ENCODE measurements at regions not wholly inside any gene's neighbourhood (a gene's known extent, or its start where the extent isn't known, plus 50 kb on each side); places are given as distances from the start of the nearest gene placed in this dataset.

- intact Hi-C loops (cut with DNase I), result no loop called here
- TF ChIP-seq CTCF (IDR thresholded peaks at IDR 0.05) (no peak), EP300 (IDR thresholded peaks at IDR 0.05) (no peak), POLR2AphosphoS5 (IDR thresholded peaks at IDR 0.05) (no peak), POLR2A (IDR thresholded peaks at IDR 0.05) (no peak)
- H3K27me3 ChIP-seq, result peaks cover 0 to 37% (median 5%) of the 10 kb centered on the region in 3 donors
- 71 to 72% methylated on average over 8 of the region's 8 CpGs for WGBS, 2 donors
- H3K27ac ChIP-seq, result no peak overlapping the region
- no peak for DNase-seq
- H3K4me3 ChIP-seq, result no peak overlapping the region
- H3K9me3 ChIP-seq, result no peaks in the 10 kb centered on the region
- H3K4me1 ChIP-seq, result peaks cover 0 to 19% (median 2%) of the 10 kb centered on the region in 4 donors
- no peaks in the 10 kb centered on the region for H3K36me3 ChIP-seq
Measured at GRCh38 chr1:47587891-47588582, 150.2 kb downstream of the FOXD2 start.

DNA sequence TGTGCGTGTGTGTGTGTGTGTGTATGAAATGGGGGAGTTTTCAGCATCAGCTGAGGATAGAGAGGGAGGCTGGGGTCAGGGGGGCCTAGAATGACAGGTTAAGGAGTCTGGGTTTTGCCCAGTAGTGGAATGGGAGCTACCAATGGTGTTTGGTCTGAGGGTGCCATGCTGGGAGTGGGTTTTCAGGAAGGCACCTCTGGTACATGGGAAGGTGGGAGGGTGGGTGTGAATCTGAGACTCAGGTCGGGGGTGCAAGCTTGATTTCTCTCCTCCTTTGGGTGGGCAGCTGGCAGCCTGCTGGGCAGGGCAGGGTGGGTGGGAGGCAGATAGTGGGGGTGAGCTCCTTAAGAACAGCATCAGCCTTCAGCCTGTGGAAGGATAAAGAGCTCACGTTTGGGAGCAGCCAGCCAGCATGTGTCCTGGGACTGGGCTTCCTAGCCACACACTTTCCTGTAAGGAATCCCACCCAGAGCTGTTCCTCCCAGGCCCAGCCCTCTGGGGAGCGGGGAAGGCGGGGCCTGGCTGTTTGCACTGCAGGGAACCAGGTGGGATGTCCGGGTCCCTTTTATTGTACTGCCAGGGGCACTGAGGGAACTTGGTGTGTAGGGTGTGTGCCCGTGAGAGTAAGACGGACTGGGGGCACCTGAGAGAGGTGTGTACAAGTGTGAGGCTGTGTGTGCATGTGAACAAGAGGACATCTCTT is 152.8 kb downstream of the FOXD2 start:
- intact Hi-C loops (cut with DNase I), result no loop called here

DNA sequence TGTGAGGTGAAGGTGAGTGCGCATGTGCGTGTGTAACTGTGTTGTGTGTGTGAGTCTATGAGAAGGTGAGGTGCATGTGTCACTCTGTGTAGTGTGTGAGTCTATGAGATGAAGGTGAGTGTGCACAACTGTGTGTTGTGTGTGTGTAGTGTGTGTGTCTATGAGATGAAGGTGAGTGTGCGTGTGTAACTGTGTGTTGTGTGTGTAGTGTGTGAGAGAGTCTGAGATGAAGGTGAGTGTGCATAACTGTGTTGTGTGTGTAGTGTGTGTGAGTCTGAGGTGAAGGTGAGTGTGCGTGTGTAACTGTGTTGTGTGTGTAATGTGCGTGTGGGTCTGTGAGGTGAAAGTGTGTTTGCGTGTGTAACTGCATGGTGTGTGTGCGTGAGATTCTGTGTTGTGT is 154.0 kb downstream of the FOXD2 start:
- Histone ChIP-seq H3K27me3 (peaks cover 0 to 56% (median 14%) of the 10 kb centered on the region in 3 donors), H3K9me3 (no peaks in the 10 kb centered on the region), H3K4me1 (peaks cover 0 to 7% (median 6%) of the 10 kb centered on the region in 4 donors), H3K4me3 (no peak overlapping the region), H3K36me3 (no peaks in the 10 kb centered on the region), H3K27ac (no peak overlapping the region)
- no peak for DNase-seq
- 95 to 97% methylated on average over 7 of the region's 7 CpGs for WGBS, 2 donors
- intact Hi-C loops (cut with DNase I), result no loop called here
- no peak for TF ChIP-seq POLR2AphosphoS5 (IDR thresholded peaks at IDR 0.05)
- TF ChIP-seq EP300 (IDR thresholded peaks at IDR 0.05), result no peak
- TF ChIP-seq CTCF (IDR thresholded peaks at IDR 0.05), result no peak
- TF ChIP-seq POLR2A (IDR thresholded peaks at IDR 0.05), result no peak

More for the DNA sequence above, 152.8 kb downstream of the FOXD2 start:
- Histone ChIP-seq H3K9me3 (no peaks in the 10 kb centered on the region), H3K36me3 (no peaks in the 10 kb centered on the region), H3K4me3 (no peak overlapping the region), H3K4me1 (peaks cover 0 to 7% (median 6%) of the 10 kb centered on the region in 4 donors), H3K27ac (no peak overlapping the region), H3K27me3 (peaks cover 0 to 56% (median 14%) of the 10 kb centered on the region in 3 donors)
- no peak for TF ChIP-seq POLR2A (IDR thresholded peaks at IDR 0.05)
- TF ChIP-seq EP300 (IDR thresholded peaks at IDR 0.05), result no peak
- no peak for TF ChIP-seq POLR2AphosphoS5 (IDR thresholded peaks at IDR 0.05)
- TF ChIP-seq CTCF (IDR thresholded peaks at IDR 0.05), result no peak
- DNase-seq, result no peak
- 61 to 77% methylated on average over 8 of the region's 8 CpGs for WGBS, 2 donors

DNA sequence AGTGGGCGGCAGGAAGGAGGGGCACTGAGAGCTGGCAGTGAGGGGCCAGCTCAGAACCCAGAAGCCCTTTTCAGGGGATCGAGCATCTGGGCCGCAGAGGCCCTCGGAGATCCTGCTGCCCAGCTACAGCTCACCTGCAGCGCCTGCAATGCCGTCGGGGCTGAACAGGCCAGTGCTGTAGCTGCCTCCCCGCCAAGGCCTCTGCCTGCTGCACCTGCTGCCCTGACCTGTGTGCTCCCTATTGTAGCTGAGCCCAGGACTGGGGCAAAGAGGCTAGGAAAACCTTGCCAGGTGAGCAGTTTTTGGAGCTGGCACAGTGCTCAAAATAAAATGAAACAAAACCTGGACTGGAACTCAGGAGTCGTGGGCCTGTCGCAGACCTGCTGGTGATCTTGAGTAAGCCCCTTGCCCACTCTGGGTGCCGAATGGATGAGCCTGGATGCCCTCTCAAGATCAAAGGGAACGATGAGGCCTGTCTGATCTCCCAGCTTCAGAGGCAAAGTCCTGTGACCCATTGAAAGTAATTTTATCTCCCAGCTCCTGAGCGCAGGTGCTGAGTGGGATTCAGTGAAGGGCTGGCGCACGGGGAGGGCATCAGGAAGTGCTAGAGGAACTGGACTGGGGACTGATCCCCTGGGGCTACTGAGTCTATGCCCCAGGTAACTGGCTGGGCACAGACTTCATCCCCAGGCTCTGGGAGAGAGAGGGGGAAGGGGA is 154.6 kb downstream of the FOXD2 start:
- Histone ChIP-seq H3K9me3 (no peaks in the 10 kb centered on the region), H3K4me3 (no peak overlapping the region), H3K4me1 (peaks cover 0 to 7% (median 6%) of the 10 kb centered on the region in 4 donors), H3K27ac (no peak overlapping the region), H3K27me3 (peaks cover 0 to 56% (median 14%) of the 10 kb centered on the region in 3 donors), H3K36me3 (no peaks in the 10 kb centered on the region)
- TF ChIP-seq POLR2A (IDR thresholded peaks at IDR 0.05), result no peak
- no peak for TF ChIP-seq POLR2AphosphoS5 (IDR thresholded peaks at IDR 0.05)
- no peak for TF ChIP-seq EP300 (IDR thresholded peaks at IDR 0.05)
- no peak for TF ChIP-seq CTCF (IDR thresholded peaks at IDR 0.05)
- WGBS, 2 donors, result 83 to 84% methylated on average over 15 of the region's 15 CpGs
- DNase-seq, result no peak
- intact Hi-C loops (cut with DNase I), result no loop called here

All from sigmoid colon (tissue), 6 donors.